ENCODE measurements at regions not wholly inside any gene's neighbourhood (a gene's known extent, or its start where the extent isn't known, plus 50 kb on each side); places are given as distances from the start of the nearest gene placed in this dataset.

DNA sequence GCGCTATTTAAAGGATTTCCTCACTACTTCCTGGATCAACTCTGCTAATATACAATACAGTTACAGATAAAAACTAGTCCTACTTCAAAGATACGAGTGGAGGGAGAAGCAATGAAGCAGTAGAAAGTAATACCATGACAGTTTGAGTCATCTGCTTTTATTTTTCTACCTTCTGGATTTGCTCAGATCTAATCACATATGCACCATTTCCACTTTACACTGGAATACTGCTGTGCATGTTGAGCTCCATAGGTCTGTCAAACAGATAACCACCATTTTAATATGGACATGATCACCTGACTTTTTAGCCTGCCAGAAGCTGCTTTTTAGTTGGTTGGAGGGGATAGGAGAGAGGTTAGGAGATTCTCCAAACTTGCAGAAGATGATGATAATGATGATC is 92.5 kb downstream of the MMUT start:
- ChIA-PET POLR2A (no interaction called here), CTCF (no interaction called here)
- TF ChIP-seq, protein P1, sequence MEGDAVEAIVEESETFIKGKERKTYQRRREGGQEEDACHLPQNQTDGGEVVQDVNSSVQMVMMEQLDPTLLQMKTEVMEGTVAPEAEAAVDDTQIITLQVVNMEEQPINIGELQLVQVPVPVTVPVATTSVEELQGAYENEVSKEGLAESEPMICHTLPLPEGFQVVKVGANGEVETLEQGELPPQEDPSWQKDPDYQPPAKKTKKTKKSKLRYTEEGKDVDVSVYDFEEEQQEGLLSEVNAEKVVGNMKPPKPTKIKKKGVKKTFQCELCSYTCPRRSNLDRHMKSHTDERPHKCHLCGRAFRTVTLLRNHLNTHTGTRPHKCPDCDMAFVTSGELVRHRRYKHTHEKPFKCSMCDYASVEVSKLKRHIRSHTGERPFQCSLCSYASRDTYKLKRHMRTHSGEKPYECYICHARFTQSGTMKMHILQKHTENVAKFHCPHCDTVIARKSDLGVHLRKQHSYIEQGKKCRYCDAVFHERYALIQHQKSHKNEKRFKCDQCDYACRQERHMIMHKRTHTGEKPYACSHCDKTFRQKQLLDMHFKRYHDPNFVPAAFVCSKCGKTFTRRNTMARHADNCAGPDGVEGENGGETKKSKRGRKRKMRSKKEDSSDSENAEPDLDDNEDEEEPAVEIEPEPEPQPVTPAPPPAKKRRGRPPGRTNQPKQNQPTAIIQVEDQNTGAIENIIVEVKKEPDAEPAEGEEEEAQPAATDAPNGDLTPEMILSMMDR (IDR thresholded peaks at IDR 0.05) = no peak
- Mint-ChIP-seq H3K36me3 (ENCODE audit: low read depth) (no peaks in the 10 kb centered on the region), H3K27ac (no peak overlapping the region), H3K4me3 (no peak overlapping the region), H3K27me3 (no peaks in the 10 kb centered on the region), H3K4me1 (no peaks in the 10 kb centered on the region), H3K9me3 (peaks cover 7% of the 10 kb centered on the region)
- ATAC-seq (ENCODE audit: low read depth) (no peak), DNase-seq (no peak)
- intact Hi-C loops (cut with micrococcal nuclease) = no loop called here

DNA sequence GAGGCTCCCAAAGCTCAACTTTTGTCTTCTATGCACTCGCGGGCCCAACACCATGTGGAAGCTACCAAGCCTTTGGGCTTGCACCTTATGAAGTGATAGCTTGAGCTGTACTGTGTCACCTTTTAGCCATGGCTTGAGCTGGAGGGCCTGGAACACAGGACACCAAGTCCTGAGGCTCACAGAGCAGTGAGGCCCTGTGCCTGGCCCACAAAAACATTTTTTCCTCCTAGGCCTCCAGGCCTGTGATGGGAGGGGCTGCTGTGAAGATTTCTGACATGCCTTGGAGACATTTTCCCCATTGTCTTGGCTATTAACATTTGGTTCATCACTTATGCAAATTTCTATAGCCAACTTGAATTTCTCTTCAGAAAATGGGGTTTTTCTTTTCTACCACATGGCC is 96.5 kb downstream of the MMUT start:
- no peak overlapping the region for H3K27ac Mint-ChIP-seq
- intact Hi-C loops (cut with micrococcal nuclease) = no loop called here
- no peaks in the 10 kb centered on the region for H3K36me3 Mint-ChIP-seq (ENCODE audit: low read depth)
- ATAC-seq (ENCODE audit: low read depth) (no peak), DNase-seq (no peak)
- POLR2A ChIA-PET = no interaction called here
- H3K27me3 Mint-ChIP-seq = no peaks in the 10 kb centered on the region
- TF ChIP-seq, protein P1 (IDR thresholded peaks at IDR 0.05) = no peak
- no peaks in the 10 kb centered on the region for H3K4me1 Mint-ChIP-seq
- no peak overlapping the region for H3K4me3 Mint-ChIP-seq
- CTCF ChIA-PET = no interaction called here
- H3K9me3 Mint-ChIP-seq = peaks cover 12% of the 10 kb centered on the region

DNA sequence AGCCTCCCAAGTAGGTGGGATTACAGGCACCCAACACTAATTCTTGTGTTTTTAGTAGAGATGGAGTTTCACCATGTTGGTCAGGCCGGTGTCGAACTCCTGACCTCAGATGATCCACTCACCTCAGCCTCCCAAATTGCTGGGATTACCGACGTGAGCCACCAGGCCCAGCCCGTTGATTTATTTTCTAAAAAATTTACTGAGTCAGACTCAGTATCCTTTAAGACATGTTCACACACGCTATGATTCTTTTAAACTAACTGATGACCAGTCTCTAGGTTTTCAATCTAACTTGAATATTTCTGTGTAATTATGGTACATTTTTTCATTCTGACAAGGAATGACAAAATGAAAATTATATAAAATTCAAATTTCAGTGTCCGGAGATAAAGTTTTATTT is 114.5 kb downstream of the MMUT start:
- Mint-ChIP-seq H3K4me1 (no peaks in the 10 kb centered on the region), H3K27ac (no peak overlapping the region), H3K9me3 (peaks cover 7% of the 10 kb centered on the region), H3K36me3 (ENCODE audit: low read depth) (no peaks in the 10 kb centered on the region), H3K27me3 (no peaks in the 10 kb centered on the region), H3K4me3 (no peak overlapping the region)
- TF ChIP-seq, protein P1 (IDR thresholded peaks at IDR 0.05) = no peak
- CTCF ChIA-PET = no interaction called here
- ATAC-seq (ENCODE audit: low read depth) (no peak), DNase-seq (no peak)
- intact Hi-C loops (cut with micrococcal nuclease) = no loop called here
- POLR2A ChIA-PET = no interaction called here

DNA sequence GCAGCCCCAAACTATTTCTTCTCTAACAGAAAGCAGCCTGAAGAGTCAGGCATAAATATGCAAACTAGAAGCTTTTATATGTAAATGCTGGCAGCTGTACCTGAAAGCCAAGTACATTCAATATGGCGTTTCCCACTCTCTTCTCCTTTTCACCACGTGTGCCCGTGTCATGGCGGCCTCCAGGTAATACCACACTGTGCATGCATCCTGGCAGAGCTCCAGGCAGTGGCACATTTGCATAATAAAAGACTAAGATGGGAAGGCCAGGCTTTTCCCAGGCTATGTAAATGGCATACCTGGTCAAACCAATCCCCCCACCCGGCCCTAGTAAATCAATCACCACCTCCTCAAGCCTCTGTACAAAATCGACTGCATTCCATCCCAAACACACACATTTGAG is 120.6 kb downstream of the MMUT start:
- ChIA-PET CTCF (no interaction called here), POLR2A (no interaction called here)

DNA sequence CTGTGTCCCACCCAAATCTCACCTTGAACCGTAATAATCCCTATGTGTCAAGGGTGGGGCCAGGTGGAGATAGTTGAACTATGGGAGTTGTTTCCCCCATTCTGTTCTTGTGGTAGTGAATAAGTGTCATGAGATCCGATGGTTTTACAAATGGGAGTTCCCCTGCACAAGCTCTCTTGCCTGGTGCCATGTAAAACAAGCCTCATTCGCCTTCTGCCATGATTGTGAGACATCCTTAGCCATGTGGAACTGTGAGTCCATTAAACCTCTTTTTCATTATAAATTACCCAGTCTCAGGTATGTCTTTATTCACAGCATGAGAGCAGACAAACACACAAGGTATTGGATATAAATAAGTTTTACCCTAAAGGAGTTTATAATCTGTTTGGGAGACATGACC is 121.2 kb downstream of the MMUT start:
- POLR2A ChIA-PET = no interaction called here
- CTCF ChIA-PET = no interaction called here
- Mint-ChIP-seq H3K4me1 (no peaks in the 10 kb centered on the region), H3K27me3 (no peaks in the 10 kb centered on the region), H3K4me3 (no peak overlapping the region), H3K36me3 (ENCODE audit: low read depth) (no peaks in the 10 kb centered on the region), H3K9me3 (peaks cover 5% of the 10 kb centered on the region), H3K27ac (no peak overlapping the region)
- TF ChIP-seq, protein P1 (IDR thresholded peaks at IDR 0.05) = no peak
- no peak for ATAC-seq (ENCODE audit: low read depth)
- no peak for DNase-seq
- intact Hi-C loops (cut with micrococcal nuclease) = no loop called here

More for the DNA sequence above, 120.6 kb downstream of the MMUT start:
- DNase-seq (no peak), ATAC-seq (ENCODE audit: low read depth) (no peak)
- TF ChIP-seq, protein P1 (IDR thresholded peaks at IDR 0.05) = no peak
- H3K36me3 Mint-ChIP-seq (ENCODE audit: low read depth) = no peaks in the 10 kb centered on the region
- H3K4me1 Mint-ChIP-seq = no peaks in the 10 kb centered on the region
- H3K9me3 Mint-ChIP-seq = peaks cover 5% of the 10 kb centered on the region
- H3K27ac Mint-ChIP-seq = no peak overlapping the region
- intact Hi-C loops (cut with micrococcal nuclease) = no loop called here
- H3K27me3 Mint-ChIP-seq = no peaks in the 10 kb centered on the region
- H3K4me3 Mint-ChIP-seq = no peak overlapping the region
